GM10266 (cell line): ENCODE measurements at regions not wholly inside any gene's neighbourhood (a gene's known extent, or its start where the extent isn't known, plus 50 kb on each side); places are given as distances from the start of the nearest gene placed in this dataset.

Experiments used
- DNase-seq: peaks from one replicate; pipeline ENCODE4 v3.0.0; 2012; ENCODE audit errors: extremely low spot score
- TF ChIP-seq, protein P1 (sequence below): IDR thresholded peaks from 2 replicates; pipeline ENCODE4 v1.5.1; 2012; ENCODE audit warnings: mild to moderate bottlenecking, low read depth; ENCODE audit not compliant: control insufficient read depth, insufficient read depth; ENCODE audit errors: missing control alignments

DNA sequence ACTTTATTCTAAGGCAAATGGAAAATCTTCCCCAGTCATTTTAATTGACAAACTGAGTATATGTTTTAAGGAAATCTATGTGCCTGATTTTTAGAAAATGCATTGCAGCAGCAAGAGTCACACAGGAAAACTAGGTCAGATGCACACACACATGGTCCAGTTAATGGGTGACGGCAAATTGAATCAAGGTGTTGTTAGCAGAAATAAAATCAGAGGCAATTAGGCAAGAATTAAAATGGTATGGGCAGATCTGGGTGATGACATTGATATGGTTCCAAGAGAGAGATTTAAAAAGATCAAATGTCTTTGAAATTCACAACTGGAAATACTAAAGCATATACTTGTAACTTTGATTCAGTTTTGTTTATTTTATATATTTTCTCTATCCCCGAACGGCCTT is 174.2 kb upstream of the CDH19 start:
- no peak for DNase-seq
- TF ChIP-seq, protein P1, sequence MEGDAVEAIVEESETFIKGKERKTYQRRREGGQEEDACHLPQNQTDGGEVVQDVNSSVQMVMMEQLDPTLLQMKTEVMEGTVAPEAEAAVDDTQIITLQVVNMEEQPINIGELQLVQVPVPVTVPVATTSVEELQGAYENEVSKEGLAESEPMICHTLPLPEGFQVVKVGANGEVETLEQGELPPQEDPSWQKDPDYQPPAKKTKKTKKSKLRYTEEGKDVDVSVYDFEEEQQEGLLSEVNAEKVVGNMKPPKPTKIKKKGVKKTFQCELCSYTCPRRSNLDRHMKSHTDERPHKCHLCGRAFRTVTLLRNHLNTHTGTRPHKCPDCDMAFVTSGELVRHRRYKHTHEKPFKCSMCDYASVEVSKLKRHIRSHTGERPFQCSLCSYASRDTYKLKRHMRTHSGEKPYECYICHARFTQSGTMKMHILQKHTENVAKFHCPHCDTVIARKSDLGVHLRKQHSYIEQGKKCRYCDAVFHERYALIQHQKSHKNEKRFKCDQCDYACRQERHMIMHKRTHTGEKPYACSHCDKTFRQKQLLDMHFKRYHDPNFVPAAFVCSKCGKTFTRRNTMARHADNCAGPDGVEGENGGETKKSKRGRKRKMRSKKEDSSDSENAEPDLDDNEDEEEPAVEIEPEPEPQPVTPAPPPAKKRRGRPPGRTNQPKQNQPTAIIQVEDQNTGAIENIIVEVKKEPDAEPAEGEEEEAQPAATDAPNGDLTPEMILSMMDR, result no peak

DNA sequence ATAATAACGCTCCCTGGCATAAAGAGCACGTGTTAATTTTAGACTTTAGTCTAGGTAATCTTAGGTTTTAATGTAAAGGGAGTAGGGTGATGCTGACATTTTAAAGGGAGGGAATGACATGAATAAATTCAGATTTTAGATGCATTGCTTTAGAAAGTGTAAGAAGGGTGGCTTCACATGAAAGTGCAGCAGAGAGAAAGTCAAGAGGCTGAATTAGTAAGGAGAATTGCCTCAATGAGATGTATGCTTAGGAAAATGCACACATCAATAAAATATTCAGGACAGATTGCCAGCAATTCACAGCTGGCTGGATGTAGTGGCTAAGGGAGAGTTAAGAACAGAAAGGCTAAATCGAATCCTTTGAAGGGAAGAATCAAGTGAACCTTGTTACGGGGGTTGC is 165.5 kb upstream of the CDH19 start:
- no peak for DNase-seq

DNA sequence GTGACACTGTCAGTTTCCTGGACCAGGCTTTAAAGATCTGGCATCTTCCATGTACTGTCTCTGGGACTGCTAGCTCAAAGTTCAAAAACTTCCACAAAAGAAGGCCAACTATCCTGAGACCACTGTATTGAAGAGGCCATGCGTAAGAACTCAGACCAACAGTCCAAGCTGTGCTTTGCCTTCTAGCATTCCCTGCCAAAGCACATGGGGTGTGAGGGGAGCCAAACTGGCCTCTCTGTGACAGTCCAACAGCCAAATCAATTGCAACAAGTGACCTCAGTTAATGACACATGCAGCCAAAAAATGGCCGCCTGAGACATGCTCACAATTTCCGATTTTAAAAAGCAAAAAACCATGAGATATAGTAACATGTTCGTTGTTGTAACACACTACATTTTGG is 160.3 kb upstream of the CDH19 start:
- no peak for DNase-seq
- TF ChIP-seq, protein P1, result no peak

More for the DNA sequence above, 165.5 kb upstream of the CDH19 start:
- TF ChIP-seq, protein P1, result no peak

DNA sequence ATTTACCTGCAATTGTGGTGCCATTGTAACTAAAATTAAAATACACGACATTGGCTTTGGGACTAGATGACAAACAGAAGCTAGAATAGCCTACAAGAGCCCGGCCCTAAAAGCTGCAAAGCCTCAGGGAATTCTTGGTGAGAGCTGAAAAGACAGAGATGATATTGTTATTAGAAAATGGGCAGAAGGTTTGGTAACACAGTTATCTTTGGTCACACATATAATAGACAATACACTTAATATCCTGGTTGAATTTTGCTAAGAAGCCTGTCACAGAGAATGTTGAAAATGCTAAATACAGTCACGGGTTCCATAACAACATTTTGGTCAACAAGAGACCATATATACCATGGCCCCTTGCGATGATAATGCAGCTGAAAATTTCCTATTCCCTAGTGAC is 157.3 kb upstream of the CDH19 start:
- TF ChIP-seq, protein P1, result no peak
- DNase-seq, result no peak

DNA sequence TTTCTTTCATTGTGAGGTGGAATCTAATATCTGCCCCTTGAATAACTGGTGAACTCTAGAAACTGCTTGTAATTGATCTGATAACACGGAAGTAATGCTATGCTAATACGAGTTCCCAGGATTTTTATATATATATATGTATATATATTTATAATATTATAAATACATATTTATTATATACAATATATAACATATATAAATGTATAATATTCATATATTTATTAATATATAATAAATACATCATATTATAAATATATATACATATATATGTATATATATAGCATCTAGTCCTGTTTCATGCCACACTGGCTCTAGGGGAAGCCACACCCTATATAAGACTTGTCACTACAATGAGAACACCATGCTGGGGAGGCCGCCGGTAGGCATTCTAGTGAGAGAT is 156.7 kb upstream of the CDH19 start:
- TF ChIP-seq, protein P1, result no peak
- DNase-seq, result no peak

DNA sequence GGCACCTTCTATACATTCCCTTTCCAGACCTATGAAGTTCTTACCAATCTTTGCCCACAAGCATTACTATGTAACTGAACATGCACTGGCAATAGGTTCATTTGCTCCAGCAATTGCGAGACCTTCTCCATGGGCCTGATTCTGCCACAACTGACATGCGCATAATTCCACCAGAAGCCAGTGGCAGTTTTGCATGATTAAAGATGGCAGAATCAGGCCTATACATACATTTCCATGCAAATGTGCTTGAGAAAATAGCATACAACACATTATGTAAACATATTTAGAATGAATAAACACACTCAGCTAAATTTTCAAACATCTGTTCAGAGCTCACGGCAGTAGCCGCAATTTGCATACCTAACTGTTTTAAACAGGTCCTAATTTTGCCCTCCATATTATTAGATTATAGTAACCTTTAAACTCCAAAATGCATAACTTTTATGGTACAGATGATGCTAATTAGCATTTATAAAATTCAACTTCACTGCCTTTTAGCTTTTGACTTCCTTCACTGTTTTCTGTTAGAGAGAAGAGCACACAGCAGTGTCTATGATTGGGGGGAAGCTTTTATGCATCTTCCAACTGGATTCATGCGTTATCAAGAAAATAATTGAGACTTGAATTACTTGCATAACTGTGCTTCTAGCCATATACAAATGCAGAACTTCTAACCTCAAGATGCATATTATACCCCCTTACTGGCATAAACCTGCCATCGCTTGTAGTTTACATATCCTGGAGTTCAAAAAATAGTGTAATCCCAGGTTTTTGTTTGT is 155.3 kb upstream of the CDH19 start:
- DNase-seq, result no peak
- TF ChIP-seq, protein P1, result no peak

DNA sequence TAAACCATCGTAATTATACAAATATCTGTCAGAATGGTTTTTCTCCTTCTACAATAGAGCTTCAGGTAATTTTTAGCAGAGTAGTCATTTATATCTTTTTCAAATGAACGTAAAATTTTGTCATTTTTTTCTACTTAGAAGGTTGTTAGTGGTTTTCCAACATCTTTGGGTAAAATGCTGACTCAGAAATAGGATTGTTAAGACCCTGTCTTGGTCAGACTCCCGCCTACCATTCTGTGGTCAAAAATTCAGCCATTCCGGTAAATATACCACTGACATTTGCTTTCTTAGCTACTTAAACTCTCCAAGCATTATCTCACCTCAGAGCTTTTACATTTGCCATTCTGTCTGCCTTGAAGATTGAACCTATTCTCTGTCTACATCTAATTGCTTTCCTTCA is 154.1 kb upstream of the CDH19 start:
- TF ChIP-seq, protein P1, result no peak

More for the DNA sequence above, 154.1 kb upstream of the CDH19 start:
- no peak for DNase-seq
